GM12878 (cell line): ENCODE measurements at regions not wholly inside any gene's neighbourhood (a gene's known extent, or its start where the extent isn't known, plus 50 kb on each side); places are given as distances from the start of the nearest gene placed in this dataset.

Experiments used
- ATAC-seq: fragments of 200-7000 bp; cut with Tn5 transposase; 3 replicates; pipeline ENCODE4 v1.9.1; 2020; ENCODE audit warnings: mild to moderate bottlenecking, moderate library complexity
- BruUV-seq: library from RNA; stranded (reverse); fragments of 400-500 nt; replicated peaks from 2 replicates; lab custom pipeline; 2021; lab: Mats Ljungman, UMichigan
- CTCF ChIA-PET: fragments of 300-600 bp; sonication (Branson Sonifier 250); formaldehyde crosslinking; extraction: SDS; loops from one replicate; lab custom pipeline; 2021; ENCODE audit warnings: inconsistent platforms; lab: Yijun Ruan, JAX
- POLR2A ChIA-PET: fragments of 350-600 bp; formaldehyde crosslinking; extraction: SDS; loops from one replicate; lab custom pipeline; 2021; ENCODE audit warnings: inconsistent platforms; lab: Charles Lee
- RAD21 ChIA-PET: fragments of 300-600 bp; sonication (Branson Sonifier 250); formaldehyde crosslinking; loops from one replicate; lab custom pipeline; 2023; ENCODE audit warnings: antibody characterized with exemption; ENCODE audit not compliant: unreplicated experiment; lab: Charles Lee
- SMC1A ChIA-PET: fragments of 300-600 bp; sonication (Branson Sonifier 250); formaldehyde crosslinking; loops from one replicate; lab custom pipeline; 2023; ENCODE audit not compliant: unreplicated experiment, uncharacterized antibody; lab: Charles Lee
- DNase-seq: peaks from one replicate; pipeline ENCODE4 v3.0.0-alpha.2; 2011; ENCODE audit warnings: low read depth, low spot score
- FAIRE-seq: peaks from 3 replicates; lab custom pipeline; 2011; peaks lifted over from hg19 to GRCh38; lab: Jason Lieb, UNC
- H2AFZ ChIP-seq: 2 replicates; pipeline ENCODE4 v1.6.0; 2011; ENCODE audit warnings: low read depth, low read length, control low read depth; ENCODE audit not compliant: control insufficient read depth
- H3K27ac ChIP-seq: 2 replicates; pipeline ENCODE4 v1.5.1; 2011; ENCODE audit warnings: control low read depth; ENCODE audit not compliant: control insufficient read depth, insufficient read depth
- H3K27me3 ChIP-seq, 2 experiments: replicated peaks in 1 of 2; 2 replicates each; pipeline versions ENCODE4 v1.6.0 to v1.6.1; 2011; ENCODE audit warnings: low read length in 1 of 2; ENCODE audit not compliant: control insufficient read depth in 2 of 2, insufficient read depth in 2 of 2
- H3K36me3 ChIP-seq, 2 experiments: 2 replicates each; pipeline ENCODE4 v1.5.1; 2011; ENCODE audit warnings: low read length in 1 of 2; ENCODE audit not compliant: control insufficient read depth in 2 of 2, insufficient read depth in 2 of 2
- H3K4me1 ChIP-seq: 2 replicates; pipeline ENCODE4 v1.6.1; 2011; ENCODE audit warnings: mild to moderate bottlenecking, low read length, moderate library complexity, mixed read lengths; ENCODE audit not compliant: control insufficient read depth, insufficient read depth
- H3K4me2 ChIP-seq: 2 replicates; pipeline ENCODE4 v1.6.0; 2011; ENCODE audit warnings: control low read depth; ENCODE audit not compliant: control insufficient read depth, insufficient read depth
- H3K4me3 ChIP-seq: fragments of 200-600 bp; sonication (generic); 2 replicates; pipeline ENCODE4 v1.5.1; 2016
- H3K79me2 ChIP-seq: 2 replicates; pipeline ENCODE4 v1.6.0; 2011; ENCODE audit warnings: low read length; ENCODE audit not compliant: control insufficient read depth, insufficient read depth
- H3K9ac ChIP-seq: 2 replicates; pipeline ENCODE4 v1.8.0; 2011; ENCODE audit warnings: low read length, control low read depth, mixed read lengths; ENCODE audit not compliant: control insufficient read depth, insufficient read depth
- H3K9me3 ChIP-seq: replicated peaks from 3 replicates; pipeline ENCODE4 v1.5.1; 2011; ENCODE audit warnings: mild to moderate bottlenecking, low read length; ENCODE audit not compliant: control insufficient read depth, insufficient read depth
- H4K20me1 ChIP-seq: 2 replicates; pipeline ENCODE4 v1.6.0; 2011; ENCODE audit not compliant: control insufficient read depth, insufficient read depth
- CREB1 ChIP-seq: IDR thresholded peaks from 2 replicates; pipeline ENCODE4 v1.6.1; 2012; ENCODE audit warnings: low read depth, mild to moderate bottlenecking, inconsistent platforms
- CTCF ChIP-seq, 3 experiments: IDR thresholded peaks in 2 of 3; conservative IDR thresholded peaks in 1 of 3; 2 replicates each; pipeline ENCODE4 v1.5.1; 2011; ENCODE audit warnings: low read depth in 3 of 3, low read length in 3 of 3, mild to moderate bottlenecking in 3 of 3, control low read depth in 2 of 3, moderate library complexity in 2 of 3, inconsistent platforms in 1 of 3, mixed read lengths in 1 of 3; ENCODE audit not compliant: control insufficient read depth in 2 of 3, insufficient read depth in 1 of 3; ENCODE audit errors: extremely low read depth in 1 of 3
- EED ChIP-seq: sonication (generic); IDR thresholded peaks from 2 replicates; pipeline ENCODE4 v1.6.1; 2016; ENCODE audit warnings: antibody characterized with exemption, low read depth
- ELK1 ChIP-seq: IDR thresholded peaks from 2 replicates; pipeline ENCODE4 v1.6.1; 2012; ENCODE audit warnings: low read depth, low read length, improper control_type of control experiment
- HDGF ChIP-seq: fragments of 450-650 bp; IDR thresholded peaks from 2 replicates; pipeline ENCODE4 v1.6.1; 2016; ENCODE audit warnings: antibody characterized with exemption
- IRF3 ChIP-seq: fragments of 450-650 bp; IDR thresholded peaks from 2 replicates; pipeline ENCODE4 v1.6.1; 2014; ENCODE audit warnings: mild to moderate bottlenecking
- PBX3 ChIP-seq: IDR thresholded peaks from 2 replicates; pipeline ENCODE4 v1.6.1; 2011; ENCODE audit warnings: mild to moderate bottlenecking, low read depth, low read length, moderate library complexity; ENCODE audit not compliant: insufficient replicate concordance
- PKNOX1 ChIP-seq: fragments of 450-650 bp; IDR thresholded peaks from 2 replicates; pipeline ENCODE4 v1.6.1; 2016; ENCODE audit warnings: mild to moderate bottlenecking
- RAD21 ChIP-seq: IDR thresholded peaks from 2 replicates; pipeline ENCODE4 v1.6.1; 2011; ENCODE audit warnings: mild to moderate bottlenecking, low read depth, low read length, moderate library complexity; ENCODE audit not compliant: insufficient read depth
- REST ChIP-seq: IDR thresholded peaks from 2 replicates; pipeline ENCODE4 v1.6.1; 2012; ENCODE audit warnings: mild to moderate bottlenecking, low read depth, low read length
- SIX5 ChIP-seq: IDR thresholded peaks from 2 replicates; pipeline ENCODE4 v1.6.1; 2011; ENCODE audit warnings: mild to moderate bottlenecking, low read depth, low read length, moderate library complexity; ENCODE audit not compliant: severe bottlenecking
- STAT1 ChIP-seq: fragments of 450-650 bp; conservative IDR thresholded peaks from 2 replicates; pipeline ENCODE4 v1.6.1; 2014; ENCODE audit warnings: antibody characterized with exemption, mild to moderate bottlenecking
- TBL1XR1 ChIP-seq: IDR thresholded peaks from 2 replicates; pipeline ENCODE4 v1.6.1; 2012; ENCODE audit warnings: low read depth, low read length, improper control_type of control experiment
- TCF3 ChIP-seq: IDR thresholded peaks from 2 replicates; pipeline ENCODE4 v1.6.1; 2012; ENCODE audit warnings: low read depth, mild to moderate bottlenecking, low read length, borderline replicate concordance; ENCODE audit not compliant: insufficient read depth
- WGBS: methylation state at CpG from one replicate; pipeline ENCODE4 v1.1.6; 2016; ENCODE audit warnings: low lambda C conversion rate; ENCODE audit not compliant: insufficient replicate concordance, insufficient coverage; ENCODE audit errors: missing lambda C conversion rate; 5-methylcytosine and 5-hydroxymethylcytosine counted together
- in situ Hi-C: fragments of 300-500 bp; cut with MboI; formaldehyde crosslinking; loops from 9 replicates; pipeline ENCODE4 v1.14.3; 2018; ENCODE audit warnings: mixed read lengths
- intact Hi-C: fragments of 100-400 bp; cut with micrococcal nuclease; formaldehyde crosslinking; loops from one replicate; pipeline ENCODE4 v1.14.2; 2022; ENCODE audit not compliant: unreplicated experiment

GRCh38 chr12:75964150-75964549 lies 67.4 kb downstream of the PHLDA1 start:
- CTCF ChIA-PET = no interaction called here
- H3K27ac ChIP-seq = no peak overlapping the region
- H3K36me3 ChIP-seq = no peaks in the 10 kb centered on the region
- H3K9me3 ChIP-seq = no peaks in the 10 kb centered on the region; the same call in 2 of the 3 replicates
- H3K79me2 ChIP-seq = no peaks in the 10 kb centered on the region
- no peak overlapping the region for H2AFZ ChIP-seq
- BruUV-seq = no TSS peak
- in situ Hi-C loops (no loop called here), intact Hi-C loops (no loop called here)
- no peak overlapping the region for H3K4me2 ChIP-seq
- H3K4me1 ChIP-seq = no peaks in the 10 kb centered on the region
- H3K9ac ChIP-seq = no peak overlapping the region
- SMC1A ChIA-PET = interaction anchor here (0.9 to 5.9 kb wide), 2 partner anchors 16 to 469 kb away, joined by 3 to 58 read pairs; no protein-coding TSS in a partner anchor
- no peaks in the 10 kb centered on the region for H3K27me3 ChIP-seq
- RAD21 ChIA-PET = no interaction called here
- POLR2A ChIA-PET = interaction anchor here (1.4 kb wide), 1 partner anchor 11 kb away, joined by 4 read pairs; no protein-coding TSS in a partner anchor
- ATAC-seq (peak; percentile 74), DNase-seq (no peak), FAIRE-seq (no peak)
- H3K4me3 ChIP-seq = no peak overlapping the region
- WGBS = 8% methylated on average over 1 of the region's 1 CpG
- no peaks in the 10 kb centered on the region for H4K20me1 ChIP-seq
- TF ChIP-seq CREB1 (no peak), IRF3 (no peak), REST (no peak), PKNOX1 (peak; percentile 92), RAD21 (no peak), EED (no peak), CTCF (IDR thresholded peaks at IDR 0.05 in 2 of 3, conservative IDR thresholded peaks at IDR 0.05 in 1 of 3; ENCODE audit: control insufficient read depth in 2 of 3, extremely low read depth in 1 of 3, insufficient read depth in 1 of 3, low read depth in 3 of 3, low read length in 3 of 3) (no peak), PBX3 (peak; percentile 80), STAT1 (no peak), ELK1 (no peak), TBL1XR1 (no peak), SIX5 (no peak), TCF3 (no peak), HDGF (no peak)
